ENCODE measurements at regions not wholly inside any gene's neighbourhood (a gene's known extent, or its start where the extent isn't known, plus 50 kb on each side); places are given as distances from the start of the nearest gene placed in this dataset.

- TF ChIP-seq CTCF (IDR thresholded peaks at IDR 0.05) (no peak), POLR2A (IDR thresholded peaks at IDR 0.05) (no peak)
These were observed 339.6 kb upstream of the KIF2A start for GRCh38 chr5:61966296-61966955.
